GM12874 (cell line): ENCODE measurements at regions not wholly inside any gene's neighbourhood (a gene's known extent, or its start where the extent isn't known, plus 50 kb on each side); places are given as distances from the start of the nearest gene placed in this dataset.

Experiments
- CTCF ChIP-seq: IDR thresholded peaks from 2 replicates; pipeline ENCODE4 v1.5.1; 2011; ENCODE audit warnings: low read depth, mild to moderate bottlenecking, control low read depth, low read length, moderate library complexity; ENCODE audit not compliant: insufficient read depth

- TF ChIP-seq CTCF = peak; percentile 81
Observed at GRCh38 chr11:71638801-71639519, 56.3 kb upstream of the KRTAP5-11 start.

GRCh38 chr11:71698961-71699360 lies 116.3 kb upstream of the KRTAP5-11 start:
- TF ChIP-seq CTCF = peak; percentile 9; the same call in 1 of the 2 replicates

- TF ChIP-seq CTCF = no peak
Observed at GRCh38 chr11:71774603-71775222, 58.3 kb upstream of the DEFB108B start.
